T-helper 1 cell treated with Interleukin-12 subunit alpha and Interleukin-12 subunit beta and Interleukin-4 antibody, amounts not matched to agents 30 ng/mL and 1 ng/mL, for 36 hours (primary cell): ENCODE measurements at regions not wholly inside any gene's neighbourhood (a gene's known extent, or its start where the extent isn't known, plus 50 kb on each side); places are given as distances from the start of the nearest gene placed in this dataset.
"Not testable (repeated sequence)": the region's sequence is repeated elsewhere in the genome, so short reads cannot be mapped to it uniquely, and the experiment has no call there.

Experiments used
- intact Hi-C: fragments of 100-400 bp; cut with micrococcal nuclease; formaldehyde crosslinking; loops from one replicate; pipeline ENCODE4 v1.15.1; 2024

GRCh38 chr10:131025333-131025732 lies 286.2 kb downstream of the TCERG1L start:
- intact Hi-C loops = no loop called here

GRCh38 chr10:131027256-131027655 lies 284.3 kb downstream of the TCERG1L start:
- intact Hi-C loops = no loop called here

- intact Hi-C loops = no loop called here
Measured at GRCh38 chr10:131031346-131031745, 280.2 kb downstream of the TCERG1L start.

GRCh38 chr10:131032329-131033165 lies 279.0 kb downstream of the TCERG1L start:
- intact Hi-C loops = no loop called here

- intact Hi-C loops = no loop called here
Measured at GRCh38 chr10:131033166-131034085, 278.1 kb downstream of the TCERG1L start.

- intact Hi-C loops = no loop called here
Measured at GRCh38 chr10:131034451-131034850, 277.1 kb downstream of the TCERG1L start.

GRCh38 chr10:131035779-131036178 lies 275.7 kb downstream of the TCERG1L start:
- intact Hi-C loops = no loop called here

- intact Hi-C loops = no loop called here
Measured at GRCh38 chr10:131038056-131038455, 273.5 kb downstream of the TCERG1L start.

GRCh38 chr10:131041031-131041430 lies 270.5 kb downstream of the TCERG1L start:
- intact Hi-C loops = no loop called here

GRCh38 chr10:131041441-131041840 lies 270.1 kb downstream of the TCERG1L start:
- intact Hi-C loops = no loop called here

GRCh38 chr10:131042015-131042414 lies 269.5 kb downstream of the TCERG1L start:
- intact Hi-C loops = not testable (repeated sequence)
